A549 (cell line): ENCODE measurements at regions not wholly inside any gene's neighbourhood (a gene's known extent, or its start where the extent isn't known, plus 50 kb on each side); places are given as distances from the start of the nearest gene placed in this dataset.

ENCODE experiments used
- ATAC-seq, 2 experiments: fragments of 200-7000 bp in 1 of 2; fragments of >200 bp in 1 of 2; cut with Nextera tagmentation in 1 of 2; cut with Tn5 transposase in 1 of 2; 3 replicates each; pipeline versions ENCODE4 v1.8.0 to v1.9.1; 2018 to 2020; ENCODE audit warnings: mild to moderate bottlenecking in 1 of 2, moderate library complexity in 1 of 2
- CTCF ChIA-PET: fragments of 300-600 bp; sonication (Branson Sonifier 250); formaldehyde crosslinking; extraction: SDS; loops from one replicate; lab custom pipeline; 2021; ENCODE audit warnings: antibody characterized with exemption, inconsistent platforms; lab: Yijun Ruan, JAX
- POLR2A ChIA-PET: fragments of 350-600 bp; formaldehyde crosslinking; extraction: SDS; loops from one replicate; lab custom pipeline; 2021; ENCODE audit warnings: antibody characterized with exemption, inconsistent platforms; lab: Yijun Ruan, JAX
- DNase-seq, 2 experiments: peaks; one replicate each; pipeline versions ENCODE4 v3.0.0 to v3.0.0-alpha.2; 2011 to 2016; ENCODE audit warnings: low read depth in 1 of 2, low spot score in 1 of 2
- FAIRE-seq: peaks from 2 replicates; lab custom pipeline; 2011; peaks lifted over from hg19 to GRCh38; lab: Jason Lieb, UNC
- H3K27ac ChIP-seq, 2 experiments: fragments of >200 bp; sonication (Bioruptor Twin); formaldehyde crosslinking; 3 replicates each; pipeline ENCODE4 v1.5.1; 2016 to 2017
- H3K4me1 ChIP-seq: fragments of >200 bp; sonication (Bioruptor Twin); formaldehyde crosslinking; 3 replicates; pipeline ENCODE4 v1.6.1; 2016
- H3K4me2 ChIP-seq: fragments of >200 bp; sonication (Bioruptor Twin); formaldehyde crosslinking; 3 replicates; pipeline ENCODE4 v1.6.1; 2016
- H3K4me3 ChIP-seq: fragments of >200 bp; sonication (Bioruptor Twin); formaldehyde crosslinking; 3 replicates; pipeline ENCODE4 v1.5.1; 2016
- H3K9me3 ChIP-seq: fragments of >200 bp; sonication (Bioruptor Twin); formaldehyde crosslinking; 3 replicates; pipeline ENCODE4 v1.6.1; 2016
- ATOH8 ChIP-seq: fragments of 250-450 bp; sonication (Bioruptor Pico); IDR thresholded peaks from 2 replicates; pipeline ENCODE4 v1.5.0; 2020; ENCODE audit warnings: low read depth, mild to moderate bottlenecking, moderate library complexity
- BHLHE40 ChIP-seq: IDR thresholded peaks from 2 replicates; pipeline ENCODE4 v1.6.1; 2012; ENCODE audit warnings: low read depth, low read length, inconsistent platforms
- CBX2 ChIP-seq: fragments of 200-600 bp; sonication (generic); IDR thresholded peaks from 2 replicates; pipeline ENCODE4 v1.6.1; 2016; ENCODE audit warnings: low read depth, mild to moderate bottlenecking, borderline replicate concordance
- E2F6 ChIP-seq: IDR thresholded peaks from 2 replicates; pipeline ENCODE4 v1.6.1; 2012; ENCODE audit warnings: low read depth, borderline replicate concordance
- EHMT2 ChIP-seq: fragments of 200-600 bp; sonication (generic); IDR thresholded peaks from 2 replicates; pipeline ENCODE4 v1.6.1; 2016; ENCODE audit warnings: antibody characterized with exemption, low read depth, mild to moderate bottlenecking, moderate library complexity
- EP300 ChIP-seq, 2 experiments: fragments of >200 bp; sonication (Bioruptor Twin); formaldehyde crosslinking; IDR thresholded peaks; 2 replicates in 1 of 2; 3 replicates in 1 of 2; pipeline ENCODE4 v1.6.1; 2016 to 2017
- FOXS1 ChIP-seq: fragments of 250-450 bp; sonication (Bioruptor Pico); IDR thresholded peaks from 2 replicates; pipeline ENCODE4 v1.5.0; 2020; ENCODE audit warnings: mild to moderate bottlenecking, moderate library complexity
- HDAC2 ChIP-seq: fragments of 200-600 bp; sonication (generic); IDR thresholded peaks from 2 replicates; pipeline ENCODE4 v1.6.1; 2016
- HEYL ChIP-seq: fragments of 250-450 bp; sonication (Bioruptor Pico); IDR thresholded peaks from 2 replicates; pipeline ENCODE4 v1.8.0; 2021; ENCODE audit warnings: mild to moderate bottlenecking, moderate library complexity
- HOXB5 ChIP-seq: fragments of 250-450 bp; sonication (Bioruptor Pico); IDR thresholded peaks from 2 replicates; pipeline ENCODE4 v1.5.0; 2020; ENCODE audit warnings: mild to moderate bottlenecking, moderate library complexity
- JUN ChIP-seq, 2 experiments: fragments of >200 bp; sonication (Bioruptor Twin); formaldehyde crosslinking; IDR thresholded peaks; 2 replicates in 1 of 2; 3 replicates in 1 of 2; pipeline ENCODE4 v1.6.1; 2016 to 2017
- JUNB ChIP-seq: fragments of >200 bp; sonication (Bioruptor Twin); formaldehyde crosslinking; IDR thresholded peaks from 2 replicates; pipeline ENCODE4 v1.6.1; 2016
- KDM5A ChIP-seq: fragments of 200-600 bp; sonication (generic); IDR thresholded peaks from 2 replicates; pipeline ENCODE4 v1.6.1; 2016; ENCODE audit warnings: antibody characterized with exemption, mild to moderate bottlenecking
- MAFK ChIP-seq: fragments of 450-650 bp; IDR thresholded peaks from 2 replicates; pipeline ENCODE4 v1.6.1; 2014; ENCODE audit not compliant: partially characterized antibody
- MAX ChIP-seq: IDR thresholded peaks from 2 replicates; pipeline ENCODE4 v1.6.1; 2012
- MYC ChIP-seq: IDR thresholded peaks from 2 replicates; pipeline ENCODE4 v1.6.1; 2012; ENCODE audit warnings: mild to moderate bottlenecking, inconsistent platforms, low read length, improper control_type of control experiment, borderline replicate concordance
- NPAS2 ChIP-seq: fragments of 250-450 bp; sonication (Bioruptor Pico); IDR thresholded peaks from 2 replicates; pipeline ENCODE4 v1.8.0; 2022; ENCODE audit warnings: mild to moderate bottlenecking, moderate library complexity, borderline replicate concordance
- RAD21 ChIP-seq, 2 experiments: fragments of >200 bp in 1 of 2; sonication (Bioruptor Twin) in 1 of 2; formaldehyde crosslinking in 1 of 2; IDR thresholded peaks in 1 of 2; conservative IDR thresholded peaks in 1 of 2; 2 replicates in 1 of 2; 3 replicates in 1 of 2; pipeline ENCODE4 v1.6.1; 2012 to 2018; ENCODE audit warnings: inconsistent platforms in 1 of 2
- RARB ChIP-seq: fragments of 250-450 bp; sonication (Bioruptor Pico); IDR thresholded peaks from 2 replicates; pipeline ENCODE4 v1.8.0; 2021; ENCODE audit warnings: mild to moderate bottlenecking, moderate library complexity
- RCOR1 ChIP-seq: fragments of 150-350 bp; IDR thresholded peaks from 2 replicates; pipeline ENCODE4 v1.6.1; 2014; ENCODE audit warnings: antibody characterized with exemption, low read length, low read depth
- REST ChIP-seq: fragments of 200-600 bp; sonication (generic); IDR thresholded peaks from 2 replicates; pipeline ENCODE4 v1.6.1; 2016; ENCODE audit warnings: antibody characterized with exemption, mild to moderate bottlenecking, moderate library complexity
- RNF2 ChIP-seq: fragments of 200-600 bp; sonication (generic); IDR thresholded peaks from 2 replicates; pipeline ENCODE4 v1.6.1; 2016; ENCODE audit warnings: low read depth, mild to moderate bottlenecking, antibody characterized with exemption, moderate library complexity, borderline replicate concordance
- SREBF2 ChIP-seq: fragments of 450-650 bp; IDR thresholded peaks from 2 replicates; pipeline ENCODE4 v1.6.1; 2014; ENCODE audit warnings: mild to moderate bottlenecking, moderate library complexity
- TP53 ChIP-seq: fragments of 250-450 bp; sonication (Bioruptor Pico); IDR thresholded peaks from 2 replicates; pipeline ENCODE4 v1.5.0; 2021; ENCODE audit warnings: mild to moderate bottlenecking, moderate library complexity
- ZC3H11A ChIP-seq: fragments of 450-650 bp; IDR thresholded peaks from 2 replicates; pipeline ENCODE4 v1.6.1; 2014; ENCODE audit warnings: antibody characterized with exemption, mild to moderate bottlenecking
- ZSCAN20 ChIP-seq: fragments of 250-450 bp; sonication (Bioruptor Pico); IDR thresholded peaks from 2 replicates; pipeline ENCODE4 v1.8.0; 2022; ENCODE audit warnings: mild to moderate bottlenecking, moderate library complexity
- WGBS: methylation state at CpG from one replicate; pipeline ENCODE4 v1.1.6; 2017; ENCODE audit errors: missing lambda C conversion rate; 5-methylcytosine and 5-hydroxymethylcytosine counted together

GRCh38 chr4:17189759-17190158, 291.3 kb upstream of the LDB2 start:
- no peak overlapping the region for H3K27ac ChIP-seq
- no peaks in the 10 kb centered on the region for H3K4me1 ChIP-seq
- no peak for ATAC-seq
- TF ChIP-seq NPAS2 (CRISPR knock-in tag) = no peak
- TF ChIP-seq SREBF2 = no peak
- no peak for TF ChIP-seq RAD21 (conservative IDR thresholded peaks at IDR 0.05 in 1 of 2, IDR thresholded peaks at IDR 0.05 in 1 of 2)
- no peak for TF ChIP-seq JUN (IDR thresholded peaks at IDR 0.05)
- TF ChIP-seq EP300 (IDR thresholded peaks at IDR 0.05) = no peak
- no peak for TF ChIP-seq E2F6
- no peak for TF ChIP-seq JUNB
- TF ChIP-seq RARB (CRISPR knock-in tag) = no peak
- no peak for TF ChIP-seq HEYL (CRISPR knock-in tag)
- TF ChIP-seq ZSCAN20 (CRISPR knock-in tag) = no peak
- DNase-seq = no peak
- no peak for FAIRE-seq
- POLR2A ChIA-PET = no interaction called here
- H3K4me2 ChIP-seq = no peak overlapping the region
- no peak overlapping the region for H3K4me3 ChIP-seq
- CTCF ChIA-PET = no interaction called here
- 2% methylated on average over 3 of the region's 3 CpGs for WGBS
- H3K9me3 ChIP-seq = no peaks in the 10 kb centered on the region

- TF ChIP-seq ATOH8 (no peak), ZC3H11A (no peak), RNF2 (no peak), RARB (CRISPR knock-in tag) (no peak), MAFK (no peak), HDAC2 (no peak)
- DNase-seq (no peak), ATAC-seq (no peak), FAIRE-seq (no peak)
- no peak overlapping the region for H3K27ac ChIP-seq
- CTCF ChIA-PET = no interaction called here
- H3K4me2 ChIP-seq = no peak overlapping the region
- WGBS = 0% methylated on average over 4 of the region's 4 CpGs
- no peaks in the 10 kb centered on the region for H3K9me3 ChIP-seq
- H3K4me3 ChIP-seq = no peak overlapping the region
- POLR2A ChIA-PET = no interaction called here
- H3K4me1 ChIP-seq = no peaks in the 10 kb centered on the region
Observed at GRCh38 chr4:17189401-17189720, 290.9 kb upstream of the LDB2 start.

- POLR2A ChIA-PET = no interaction called here
- no peak overlapping the region for H3K27ac ChIP-seq
- H3K9me3 ChIP-seq = no peaks in the 10 kb centered on the region
- ATAC-seq (no peak), DNase-seq (no peak), FAIRE-seq (no peak)
- H3K4me1 ChIP-seq = no peaks in the 10 kb centered on the region
- CTCF ChIA-PET = no interaction called here
- no peak for TF ChIP-seq JUN (IDR thresholded peaks at IDR 0.05)
- TF ChIP-seq HDAC2 = no peak
- no peak for TF ChIP-seq NPAS2 (CRISPR knock-in tag)
- TF ChIP-seq EHMT2 = no peak
- TF ChIP-seq E2F6 = no peak
- TF ChIP-seq MAX = no peak
- TF ChIP-seq MYC = no peak
- no peak for TF ChIP-seq KDM5A
- TF ChIP-seq REST = no peak
- no peak for TF ChIP-seq BHLHE40
- TF ChIP-seq TP53 (CRISPR knock-in tag) = no peak
- no peak for TF ChIP-seq FOXS1 (CRISPR knock-in tag)
- TF ChIP-seq RNF2 = no peak
- no peak for TF ChIP-seq RAD21 (conservative IDR thresholded peaks at IDR 0.05 in 1 of 2, IDR thresholded peaks at IDR 0.05 in 1 of 2)
- TF ChIP-seq CBX2 = no peak
- TF ChIP-seq RCOR1 = no peak
- TF ChIP-seq HOXB5 (CRISPR knock-in tag) = no peak
- H3K4me3 ChIP-seq = no peak overlapping the region
- no peak overlapping the region for H3K4me2 ChIP-seq
- 23% methylated on average over 4 of the region's 4 CpGs for WGBS
Observed at GRCh38 chr4:17188547-17189400, 290.3 kb upstream of the LDB2 start.
